ENCODE measurements at regions not wholly inside any gene's neighbourhood (a gene's known extent, or its start where the extent isn't known, plus 50 kb on each side); places are given as distances from the start of the nearest gene placed in this dataset.

- TF ChIP-seq GATA3 (IDR thresholded peaks at IDR 0.05; ENCODE audit: low read depth, low read length) (no peak), GATA2 (IDR thresholded peaks at IDR 0.05; ENCODE audit: low read depth, low read length) (no peak)
Observed at GRCh38 chr3:683770-684169, 409.1 kb upstream of the CNTN6 start.

GRCh38 chr3:690770-691169 is 402.1 kb upstream of the CNTN6 start:
- TF ChIP-seq GATA3 (IDR thresholded peaks at IDR 0.05; ENCODE audit: low read depth, low read length), result no peak
- no peak for TF ChIP-seq GATA2 (IDR thresholded peaks at IDR 0.05; ENCODE audit: low read depth, low read length)

GRCh38 chr3:700514-700913 is 392.3 kb upstream of the CNTN6 start:
- no peak for TF ChIP-seq GATA3 (IDR thresholded peaks at IDR 0.05; ENCODE audit: low read depth, low read length)
- no peak for TF ChIP-seq GATA2 (IDR thresholded peaks at IDR 0.05; ENCODE audit: low read depth, low read length)

- TF ChIP-seq GATA3 (IDR thresholded peaks at IDR 0.05; ENCODE audit: low read depth, low read length) (no peak), GATA2 (IDR thresholded peaks at IDR 0.05; ENCODE audit: low read depth, low read length) (no peak)
Observed at GRCh38 chr3:707041-707440, 385.8 kb upstream of the CNTN6 start.

GRCh38 chr3:713006-713621 is 379.7 kb upstream of the CNTN6 start:
- TF ChIP-seq GATA2 (IDR thresholded peaks at IDR 0.05; ENCODE audit: low read depth, low read length), result no peak
- TF ChIP-seq GATA3 (IDR thresholded peaks at IDR 0.05; ENCODE audit: low read depth, low read length), result no peak

GRCh38 chr3:713947-714620 is 378.7 kb upstream of the CNTN6 start:
- no peak for TF ChIP-seq GATA3 (IDR thresholded peaks at IDR 0.05; ENCODE audit: low read depth, low read length)
- TF ChIP-seq GATA2 (IDR thresholded peaks at IDR 0.05; ENCODE audit: low read depth, low read length), result no peak

- TF ChIP-seq GATA2 (IDR thresholded peaks at IDR 0.05; ENCODE audit: low read depth, low read length) (no peak), GATA3 (IDR thresholded peaks at IDR 0.05; ENCODE audit: low read depth, low read length) (no peak)
Observed at GRCh38 chr3:721086-721485, 371.7 kb upstream of the CNTN6 start.

GRCh38 chr3:732326-732928 is 360.4 kb upstream of the CNTN6 start:
- TF ChIP-seq GATA2 (IDR thresholded peaks at IDR 0.05; ENCODE audit: low read depth, low read length), result no peak
- no peak for TF ChIP-seq GATA3 (IDR thresholded peaks at IDR 0.05; ENCODE audit: low read depth, low read length)

GRCh38 chr3:733313-733712 is 359.5 kb upstream of the CNTN6 start:
- TF ChIP-seq GATA3 (IDR thresholded peaks at IDR 0.05; ENCODE audit: low read depth, low read length) (no peak), GATA2 (IDR thresholded peaks at IDR 0.05; ENCODE audit: low read depth, low read length) (no peak)

GRCh38 chr3:757711-758110 is 335.1 kb upstream of the CNTN6 start:
- TF ChIP-seq GATA2 (IDR thresholded peaks at IDR 0.05; ENCODE audit: low read depth, low read length) (no peak), GATA3 (IDR thresholded peaks at IDR 0.05; ENCODE audit: low read depth, low read length) (no peak)

- TF ChIP-seq GATA2 (IDR thresholded peaks at IDR 0.05; ENCODE audit: low read depth, low read length), result no peak
- TF ChIP-seq GATA3 (IDR thresholded peaks at IDR 0.05; ENCODE audit: low read depth, low read length), result no peak
Observed at GRCh38 chr3:759106-759505, 333.7 kb upstream of the CNTN6 start.

GRCh38 chr3:775178-775880 is 317.5 kb upstream of the CNTN6 start:
- TF ChIP-seq GATA2 (IDR thresholded peaks at IDR 0.05; ENCODE audit: low read depth, low read length), result no peak
- no peak for TF ChIP-seq GATA3 (IDR thresholded peaks at IDR 0.05; ENCODE audit: low read depth, low read length)

GRCh38 chr3:780505-780904 is 312.3 kb upstream of the CNTN6 start:
- no peak for TF ChIP-seq GATA3 (IDR thresholded peaks at IDR 0.05; ENCODE audit: low read depth, low read length)
- TF ChIP-seq GATA2 (IDR thresholded peaks at IDR 0.05; ENCODE audit: low read depth, low read length), result no peak

GRCh38 chr3:791442-791841 is 301.4 kb upstream of the CNTN6 start:
- TF ChIP-seq GATA2 (IDR thresholded peaks at IDR 0.05; ENCODE audit: low read depth, low read length), result no peak
- TF ChIP-seq GATA3 (IDR thresholded peaks at IDR 0.05; ENCODE audit: low read depth, low read length), result no peak

Measured in SH-SY5Y (cell line).